Endothelial cell of umbilical vein (primary cell): ENCODE measurements at regions not wholly inside any gene's neighbourhood (a gene's known extent, or its start where the extent isn't known, plus 50 kb on each side); places are given as distances from the start of the nearest gene placed in this dataset.

Experiments used
- BruUV-seq: library from RNA; stranded (reverse); fragments of 400-500 nt; replicated peaks from 2 replicates; lab custom pipeline; 2021; lab: Mats Ljungman, UMichigan
- CTCF ChIA-PET: fragments of 300-600, 350-600 bp; sonication (Branson Sonifier 250); formaldehyde crosslinking; loops from one replicate; lab custom pipeline; 2021; ENCODE audit warnings: antibody characterized with exemption, inconsistent platforms; lab: Charles Lee
- POLR2A ChIA-PET: fragments of 300-600, 350-600 bp; sonication (Branson Sonifier 250); formaldehyde crosslinking; loops from one replicate; lab custom pipeline; 2021; ENCODE audit warnings: antibody characterized with exemption, inconsistent platforms; lab: Charles Lee
- DNase-seq: peaks from one replicate; pipeline ENCODE4 v3.0.0-alpha.2; 2011; ENCODE audit warnings: low read depth, low spot score
- FAIRE-seq: peaks from 2 replicates; lab custom pipeline; 2011; peaks lifted over from hg19 to GRCh38; lab: Jason Lieb, UNC
- H2AFZ ChIP-seq: 2 replicates; pipeline ENCODE4 v1.6.0; 2012; ENCODE audit warnings: low read depth, low read length, control low read depth, inconsistent platforms
- H3K27ac ChIP-seq: 2 replicates; pipeline ENCODE4 v1.5.1; 2011; ENCODE audit warnings: low read depth, mild to moderate bottlenecking, control low read depth, low read length, moderate library complexity; ENCODE audit not compliant: insufficient read depth
- H3K27me3 ChIP-seq, 2 experiments: 2 replicates each; pipeline versions ENCODE4 v1.6.0 to v1.6.1; 2011; ENCODE audit warnings: low read length in 2 of 2, mixed read lengths in 1 of 2; ENCODE audit not compliant: control insufficient read depth in 2 of 2, insufficient read depth in 2 of 2
- H3K36me3 ChIP-seq, 2 experiments: 2 replicates in 1 of 2; 3 replicates in 1 of 2; pipeline ENCODE4 v1.5.1; 2011; ENCODE audit warnings: low read length in 2 of 2, mild to moderate bottlenecking in 1 of 2, moderate library complexity in 1 of 2; ENCODE audit not compliant: control insufficient read depth in 2 of 2, insufficient read depth in 2 of 2; ENCODE audit errors: extremely low read depth in 1 of 2
- H3K4me1 ChIP-seq: 3 replicates; pipeline ENCODE4 v1.5.1; 2011; ENCODE audit warnings: mild to moderate bottlenecking, low read length; ENCODE audit not compliant: control insufficient read depth, insufficient read depth; ENCODE audit errors: extremely low read depth
- H3K4me2 ChIP-seq: 2 replicates; pipeline ENCODE4 v1.6.1; 2011; ENCODE audit warnings: low read length, control low read depth, mixed read lengths; ENCODE audit not compliant: insufficient read depth
- H3K4me3 ChIP-seq, 3 experiments: fragments of 200-600 bp in 1 of 3; sonication (generic), shearing (Covaris generic) in 1 of 3; replicated peaks in 1 of 3; 2 replicates each; pipeline ENCODE4 v1.5.1; 2011 to 2016; ENCODE audit warnings: control low read depth in 3 of 3, low read length in 3 of 3, mild to moderate bottlenecking in 2 of 3, inconsistent platforms in 1 of 3, low read depth in 1 of 3, moderate library complexity in 1 of 3; ENCODE audit not compliant: insufficient read depth in 1 of 3
- H3K79me2 ChIP-seq: 2 replicates; pipeline ENCODE4 v1.6.0; 2012; ENCODE audit warnings: low read length, inconsistent platforms; ENCODE audit not compliant: control insufficient read depth, insufficient read depth
- H3K9ac ChIP-seq: replicated peaks from 2 replicates; pipeline ENCODE3; 2011; ENCODE audit warnings: low read length, control low read depth; ENCODE audit not compliant: insufficient read depth; ENCODE audit errors: extremely low read depth
- H3K9me1 ChIP-seq: replicated peaks from 3 replicates; pipeline ENCODE4 v1.6.0; 2011; ENCODE audit warnings: mild to moderate bottlenecking, low read length; ENCODE audit not compliant: control insufficient read depth, insufficient read depth; ENCODE audit errors: extremely low read depth
- H3K9me3 ChIP-seq: replicated peaks from 2 replicates; pipeline ENCODE4 v1.5.1; 2012; ENCODE audit warnings: low read length, inconsistent platforms; ENCODE audit not compliant: control insufficient read depth, insufficient read depth
- H4K20me1 ChIP-seq: replicated peaks from 2 replicates; pipeline ENCODE3; 2011; ENCODE audit warnings: mild to moderate bottlenecking, low read length; ENCODE audit not compliant: control insufficient read depth, insufficient read depth; ENCODE audit errors: extremely low read depth
- CTCF ChIP-seq, 2 donors: IDR thresholded peaks; 1 replicate in 1 of 2; 2 replicates in 1 of 2; pipeline ENCODE4 v1.5.1; 2011; ENCODE audit warnings: low read length in 2 of 2, mild to moderate bottlenecking in 2 of 2, moderate library complexity in 2 of 2, control low read depth in 1 of 2, inconsistent platforms in 1 of 2, low read depth in 1 of 2; ENCODE audit not compliant: insufficient read depth in 1 of 2; ENCODE audit errors: extremely low read depth in 1 of 2
- EZH2 ChIP-seq: IDR thresholded peaks from 2 replicates; pipeline ENCODE4 v1.6.1; 2012; ENCODE audit warnings: borderline replicate concordance, low read depth, mild to moderate bottlenecking, moderate library complexity, low read length, inconsistent platforms; ENCODE audit not compliant: severe bottlenecking
- FOS ChIP-seq: IDR thresholded peaks from 2 replicates; pipeline ENCODE4 v1.6.1; 2011; ENCODE audit warnings: mild to moderate bottlenecking, low read length, moderate library complexity, borderline replicate concordance; ENCODE audit not compliant: insufficient read depth
- GATA2 ChIP-seq: IDR thresholded peaks from 2 replicates; pipeline ENCODE4 v1.7.0; 2011; ENCODE audit warnings: low read depth, mild to moderate bottlenecking, moderate library complexity, mixed read lengths, low read length; ENCODE audit not compliant: insufficient read length, insufficient read depth
- JUN ChIP-seq: IDR thresholded peaks from 2 replicates; pipeline ENCODE4 v1.6.1; 2011; ENCODE audit warnings: borderline replicate concordance, low read depth; ENCODE audit not compliant: insufficient read length, insufficient read depth
- MAX ChIP-seq: IDR thresholded peaks from 2 replicates; pipeline ENCODE4 v1.6.1; 2011; ENCODE audit not compliant: insufficient read depth, insufficient read length
- MYC ChIP-seq: IDR thresholded peaks from one replicate; pipeline ENCODE4 v1.6.1; 2011; ENCODE audit warnings: mild to moderate bottlenecking, low read depth, low read length
- POLR2A ChIP-seq: IDR thresholded peaks from 2 replicates; pipeline ENCODE4 v1.6.1; 2012; ENCODE audit warnings: low read depth, mild to moderate bottlenecking, control low read depth, low read length
- POLR2AphosphoS5 ChIP-seq: IDR thresholded peaks from 2 replicates; pipeline ENCODE4 v1.6.1; 2012; ENCODE audit warnings: low read depth, mild to moderate bottlenecking, control low read depth, low read length, moderate library complexity; ENCODE audit not compliant: insufficient read depth
- dilution Hi-C: fragments of 300-500 bp; cut with MboI; formaldehyde crosslinking; loops from one replicate; pipeline ENCODE4 v1.15.0; 2019; ENCODE audit warnings: low sequenced_read_pairs; ENCODE audit not compliant: extremely low pct_ligation_motif_present
- intact Hi-C: fragments of 100-400 bp; cut with micrococcal nuclease; formaldehyde crosslinking; loops from one replicate; pipeline ENCODE4 v1.10.0; 2022

- Histone ChIP-seq H3K9ac (no peak overlapping the region), H3K79me2 (no peaks in the 10 kb centered on the region), H3K4me2 (no peak overlapping the region), H3K27ac (no peak overlapping the region), H3K4me1 (no peaks in the 10 kb centered on the region), H3K9me3 (no peaks in the 10 kb centered on the region), H3K9me1 (no peaks in the 10 kb centered on the region), H2AFZ (no peak overlapping the region), H4K20me1 (no peaks in the 10 kb centered on the region), H3K4me3 (no peak overlapping the region), H3K27me3 (no peaks in the 10 kb centered on the region), H3K36me3 (no peaks in the 10 kb centered on the region)
- no peak for DNase-seq
- dilution Hi-C loops (no loop called here), intact Hi-C loops (loop anchor here (1.0 to 2.0 kb wide), 5 partner anchors 184 to 734 kb away; no protein-coding TSS in a partner anchor)
- no TSS peak for BruUV-seq
- POLR2A ChIA-PET: no interaction called here
- no peak for FAIRE-seq
- TF ChIP-seq MYC: no peak
- no peak for TF ChIP-seq JUN
- no peak for TF ChIP-seq EZH2
- no peak for TF ChIP-seq FOS
- no peak for TF ChIP-seq MAX
- TF ChIP-seq CTCF (IDR thresholded peaks at IDR 0.05; ENCODE audit: extremely low read depth in 1 of 2, insufficient read depth in 1 of 2, low read depth in 1 of 2, low read length in 2 of 2): no peak
- TF ChIP-seq POLR2A: no peak
- TF ChIP-seq GATA2: no peak
- TF ChIP-seq POLR2AphosphoS5: no peak
- CTCF ChIA-PET: interaction anchor here (1.0 to 2.9 kb wide), 7 partner anchors 19 to 737 kb away, joined by 3 to 10 read pairs (median 4); no protein-coding TSS in a partner anchor
Measured at GRCh38 chr1:175888996-175889395, 145.6 kb upstream of the TNR start.
